GM23338 (cell line): ENCODE measurements at regions not wholly inside any gene's neighbourhood (a gene's known extent, or its start where the extent isn't known, plus 50 kb on each side); places are given as distances from the start of the nearest gene placed in this dataset.

Experiments used
- ATAC-seq: fragments of 200-7000 bp; cut with Tn5 transposase; 3 replicates; pipeline ENCODE4 v1.9.1; 2020
- DNase-seq: peaks from one replicate; pipeline ENCODE4 v3.0.0-alpha.2; 2015; ENCODE audit warnings: low spot score
- H2AFZ ChIP-seq: fragments of 200-600 bp; sonication (generic); 2 replicates; pipeline ENCODE4 v1.8.0; 2016; ENCODE audit warnings: antibody characterized with exemption, mild to moderate bottlenecking, moderate library complexity
- H3F3A ChIP-seq: fragments of 200-600 bp; sonication (generic); replicated peaks from 2 replicates; pipeline ENCODE4 v1.8.0; 2017; ENCODE audit warnings: antibody characterized with exemption, mixed run types, low read depth
- H3K27ac ChIP-seq: fragments of 200-600 bp; sonication (generic); 2 replicates; pipeline ENCODE4 v1.6.1; 2016; ENCODE audit warnings: low read depth
- H3K27me3 ChIP-seq: fragments of 200-600 bp; sonication (generic); 2 replicates; pipeline ENCODE4 v1.8.0; 2016; ENCODE audit warnings: mild to moderate bottlenecking, mixed run types, moderate library complexity; ENCODE audit not compliant: insufficient read depth
- H3K36me3 ChIP-seq: fragments of 200-600 bp; sonication (generic); 2 replicates; pipeline ENCODE4 v1.8.0; 2016; ENCODE audit warnings: mild to moderate bottlenecking; ENCODE audit not compliant: insufficient read depth
- H3K4me1 ChIP-seq: fragments of 200-600 bp; sonication (generic); 2 replicates; pipeline ENCODE4 v1.8.0; 2016; ENCODE audit warnings: mild to moderate bottlenecking, moderate library complexity; ENCODE audit not compliant: insufficient read depth
- H3K4me2 ChIP-seq: fragments of 200-600 bp; sonication (generic); 2 replicates; pipeline ENCODE4 v1.7.1; 2017; ENCODE audit warnings: mixed run types
- H3K4me3 ChIP-seq: fragments of 200-600 bp; sonication (generic); 2 replicates; pipeline ENCODE4 v1.6.1; 2016; ENCODE audit warnings: mixed run types
- H3K79me2 ChIP-seq: fragments of 200-600 bp; sonication (generic); replicated peaks from 2 replicates; pipeline ENCODE4 v1.8.0; 2017; ENCODE audit warnings: mild to moderate bottlenecking; ENCODE audit not compliant: insufficient read depth
- H3K9me2 ChIP-seq: fragments of 200-600 bp; sonication (generic); 2 replicates; pipeline ENCODE4 v1.8.0; 2017; ENCODE audit not compliant: insufficient read depth
- H4K20me1 ChIP-seq: fragments of 200-600 bp; sonication (generic); replicated peaks from 2 replicates; pipeline ENCODE4 v1.8.0; 2017; ENCODE audit warnings: mild to moderate bottlenecking; ENCODE audit not compliant: insufficient read depth
- H3K27ac Mint-ChIP-seq: 2 replicates; pipeline ENCODE4 v1.8.0; 2020; ENCODE audit warnings: inconsistent platforms, mild to moderate bottlenecking, moderate library complexity, mixed read lengths
- H3K27me3 Mint-ChIP-seq: 3 replicates; pipeline ENCODE4 v1.8.0; 2022; ENCODE audit warnings: low read depth, mild to moderate bottlenecking, moderate library complexity, mixed read lengths, inconsistent platforms; ENCODE audit not compliant: insufficient read depth, poor library complexity
- H3K36me3 Mint-ChIP-seq: 3 replicates; pipeline ENCODE4 v1.8.0; 2021; ENCODE audit warnings: low read depth, mild to moderate bottlenecking, inconsistent platforms, moderate library complexity, mixed read lengths
- H3K4me1 Mint-ChIP-seq: 3 replicates; pipeline ENCODE4 v1.8.0; 2020; ENCODE audit warnings: mild to moderate bottlenecking, inconsistent platforms, mixed read lengths
- H3K4me3 Mint-ChIP-seq: 3 replicates; pipeline ENCODE4 v1.8.0; 2021; ENCODE audit warnings: moderate library complexity, mild to moderate bottlenecking, inconsistent platforms, mixed read lengths
- H3K9me3 Mint-ChIP-seq: 3 replicates; pipeline ENCODE4 v1.8.0; 2020; ENCODE audit warnings: moderate library complexity, mild to moderate bottlenecking, inconsistent platforms, mixed read lengths
- EZH2 ChIP-seq: fragments of 200-600 bp; sonication (generic); IDR thresholded peaks from one replicate; pipeline ENCODE4 v1.8.0; 2017; ENCODE audit warnings: antibody characterized with exemption, mild to moderate bottlenecking, low read depth; ENCODE audit not compliant: unreplicated experiment
- EZH2phosphoT487 ChIP-seq: fragments of 200-600 bp; sonication (generic); IDR thresholded peaks from one replicate; pipeline ENCODE4 v1.8.1; 2018; ENCODE audit warnings: antibody characterized with exemption; ENCODE audit not compliant: unreplicated experiment
- NANOG ChIP-seq: IDR thresholded peaks from 2 replicates; pipeline ENCODE4 v1.6.1; 2016; ENCODE audit warnings: antibody characterized with exemption, borderline replicate concordance
- POLR2AphosphoS5 ChIP-seq: IDR thresholded peaks from 2 replicates; pipeline ENCODE4 v1.6.1; 2016; ENCODE audit warnings: antibody characterized with exemption, low read depth
- TF ChIP-seq, protein P1 (sequence below), 2 experiments: fragments of 200-600 bp in 1 of 2; sonication (generic) in 1 of 2; conservative IDR thresholded peaks; 2 replicates each; pipeline versions ENCODE4 v1.5.1 to v1.6.1; 2016 to 2017; ENCODE audit warnings: antibody characterized with exemption in 2 of 2, low read depth in 2 of 2, mild to moderate bottlenecking in 2 of 2, moderate library complexity in 1 of 2
- TF ChIP-seq, protein P2 (sequence below): IDR thresholded peaks from 2 replicates; pipeline ENCODE4 v1.6.1; 2016; ENCODE audit warnings: antibody characterized with exemption
- TF ChIP-seq, protein P3 (sequence below): fragments of 250-450 bp; sonication (Bioruptor Pico); IDR thresholded peaks from 2 replicates; pipeline ENCODE4 v1.5.0; 2020; ENCODE audit warnings: mild to moderate bottlenecking, moderate library complexity

DNA sequence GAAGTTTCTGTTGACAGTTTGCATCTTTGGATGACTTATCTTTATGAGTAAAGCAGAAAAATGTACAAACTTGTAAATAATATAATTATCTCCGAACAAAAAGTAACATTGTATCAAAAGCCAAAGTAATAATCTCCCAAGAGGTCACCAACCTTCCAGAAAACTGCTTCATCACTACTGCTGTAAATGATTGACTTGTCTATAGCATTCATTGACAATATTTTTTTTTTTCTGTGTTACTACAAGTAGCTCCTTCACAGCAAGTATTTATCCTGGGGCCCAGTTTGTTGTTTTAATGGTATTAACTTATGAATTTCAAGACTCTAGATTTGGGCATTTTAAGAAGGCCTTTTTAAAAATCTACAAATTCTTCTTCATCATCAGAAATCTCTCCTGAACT lies 242.4 kb downstream of the KLF12 start:
- Histone ChIP-seq H3K4me1 (peaks cover 39% of the 10 kb centered on the region), H3K27me3 (no peaks in the 10 kb centered on the region), H3K27ac (no peak overlapping the region), H3K4me3 (no peak overlapping the region), H3K9me2 (no peaks in the 10 kb centered on the region), H2AFZ (no peak overlapping the region), H3F3A (no peaks in the 10 kb centered on the region), H3K79me2 (no peaks in the 10 kb centered on the region), H3K36me3 (no peaks in the 10 kb centered on the region), H4K20me1 (no peaks in the 10 kb centered on the region), H3K4me2 (no peak overlapping the region)
- Mint-ChIP-seq H3K4me1 (peaks cover 35% of the 10 kb centered on the region), H3K4me3 (no peak overlapping the region), H3K27me3 (no peaks in the 10 kb centered on the region), H3K9me3 (no peaks in the 10 kb centered on the region), H3K27ac (peak overlapping the region; percentile 35; the same call in 1 of the 2 replicates), H3K36me3 (no peaks in the 10 kb centered on the region; the same call in 2 of the 3 replicates)
- ATAC-seq (no peak), DNase-seq (no peak)
- TF ChIP-seq, protein P1, sequence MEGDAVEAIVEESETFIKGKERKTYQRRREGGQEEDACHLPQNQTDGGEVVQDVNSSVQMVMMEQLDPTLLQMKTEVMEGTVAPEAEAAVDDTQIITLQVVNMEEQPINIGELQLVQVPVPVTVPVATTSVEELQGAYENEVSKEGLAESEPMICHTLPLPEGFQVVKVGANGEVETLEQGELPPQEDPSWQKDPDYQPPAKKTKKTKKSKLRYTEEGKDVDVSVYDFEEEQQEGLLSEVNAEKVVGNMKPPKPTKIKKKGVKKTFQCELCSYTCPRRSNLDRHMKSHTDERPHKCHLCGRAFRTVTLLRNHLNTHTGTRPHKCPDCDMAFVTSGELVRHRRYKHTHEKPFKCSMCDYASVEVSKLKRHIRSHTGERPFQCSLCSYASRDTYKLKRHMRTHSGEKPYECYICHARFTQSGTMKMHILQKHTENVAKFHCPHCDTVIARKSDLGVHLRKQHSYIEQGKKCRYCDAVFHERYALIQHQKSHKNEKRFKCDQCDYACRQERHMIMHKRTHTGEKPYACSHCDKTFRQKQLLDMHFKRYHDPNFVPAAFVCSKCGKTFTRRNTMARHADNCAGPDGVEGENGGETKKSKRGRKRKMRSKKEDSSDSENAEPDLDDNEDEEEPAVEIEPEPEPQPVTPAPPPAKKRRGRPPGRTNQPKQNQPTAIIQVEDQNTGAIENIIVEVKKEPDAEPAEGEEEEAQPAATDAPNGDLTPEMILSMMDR (conservative IDR thresholded peaks at IDR 0.05; ENCODE audit: low read depth in 2 of 2), result no peak
- TF ChIP-seq NANOG, result no peak
- no peak for TF ChIP-seq EZH2
- TF ChIP-seq EZH2phosphoT487, result no peak
- TF ChIP-seq POLR2AphosphoS5, result no peak

DNA sequence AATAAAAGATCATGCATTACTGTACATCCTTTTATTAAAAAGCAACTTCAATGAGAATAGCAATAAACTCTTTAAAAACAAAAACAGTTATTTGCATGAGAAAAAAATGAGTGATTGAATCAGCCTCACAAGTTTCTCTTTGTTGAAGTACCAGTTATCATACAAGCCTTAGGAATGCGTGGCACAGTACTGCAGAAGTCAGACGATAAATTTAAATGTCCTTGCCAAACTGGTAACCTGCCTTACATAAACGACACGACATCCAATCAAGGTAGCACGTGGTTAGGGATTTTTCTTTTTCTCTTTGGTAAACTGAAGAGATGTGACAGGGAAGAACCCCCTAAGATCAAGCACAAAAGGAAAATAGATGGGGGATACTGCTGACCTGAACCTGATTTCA lies 251.0 kb downstream of the KLF12 start:
- H3K4me3 ChIP-seq, result no peak overlapping the region
- H3K36me3 ChIP-seq, result no peaks in the 10 kb centered on the region
- Mint-ChIP-seq H3K9me3 (no peaks in the 10 kb centered on the region; the same call in 2 of the 3 replicates), H3K27me3 (no peaks in the 10 kb centered on the region), H3K36me3 (no peaks in the 10 kb centered on the region; the same call in 2 of the 3 replicates), H3K4me1 (peaks cover 19% of the 10 kb centered on the region), H3K27ac (no peak overlapping the region), H3K4me3 (no peak overlapping the region)
- H3K79me2 ChIP-seq, result no peaks in the 10 kb centered on the region
- H3K27me3 ChIP-seq, result no peaks in the 10 kb centered on the region
- DNase-seq (no peak), ATAC-seq (no peak)
- no peaks in the 10 kb centered on the region for H4K20me1 ChIP-seq
- TF ChIP-seq, protein P2, sequence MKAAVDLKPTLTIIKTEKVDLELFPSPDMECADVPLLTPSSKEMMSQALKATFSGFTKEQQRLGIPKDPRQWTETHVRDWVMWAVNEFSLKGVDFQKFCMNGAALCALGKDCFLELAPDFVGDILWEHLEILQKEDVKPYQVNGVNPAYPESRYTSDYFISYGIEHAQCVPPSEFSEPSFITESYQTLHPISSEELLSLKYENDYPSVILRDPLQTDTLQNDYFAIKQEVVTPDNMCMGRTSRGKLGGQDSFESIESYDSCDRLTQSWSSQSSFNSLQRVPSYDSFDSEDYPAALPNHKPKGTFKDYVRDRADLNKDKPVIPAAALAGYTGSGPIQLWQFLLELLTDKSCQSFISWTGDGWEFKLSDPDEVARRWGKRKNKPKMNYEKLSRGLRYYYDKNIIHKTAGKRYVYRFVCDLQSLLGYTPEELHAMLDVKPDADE, result no peak
- no peak for TF ChIP-seq NANOG
- no peak overlapping the region for H3K4me2 ChIP-seq
- peaks cover 12% of the 10 kb centered on the region; the same call in 1 of the 2 replicates for H3K4me1 ChIP-seq
- no peaks in the 10 kb centered on the region for H3F3A ChIP-seq
- no peak overlapping the region for H3K27ac ChIP-seq
- no peak overlapping the region for H2AFZ ChIP-seq
- no peaks in the 10 kb centered on the region for H3K9me2 ChIP-seq

DNA sequence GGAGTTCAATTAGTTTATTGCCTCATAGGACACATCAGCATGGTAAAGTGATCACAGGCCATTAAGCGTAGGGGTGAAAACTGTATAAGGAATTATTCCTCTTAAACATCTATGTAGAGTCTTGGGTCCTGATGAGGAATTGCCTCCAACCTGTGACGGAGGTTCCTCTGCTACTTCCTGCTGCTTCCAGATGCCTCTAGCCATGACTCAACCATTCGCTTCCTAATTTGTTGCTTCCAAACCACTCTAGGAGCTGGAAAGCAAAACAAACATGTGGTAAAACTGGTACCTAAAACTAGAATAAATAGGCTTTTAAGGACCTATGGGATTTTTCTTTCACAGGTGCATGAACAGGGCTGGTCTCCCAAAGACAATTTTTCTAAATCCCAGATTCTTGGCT lies 253.8 kb downstream of the KLF12 start:
- ATAC-seq (no peak), DNase-seq (no peak)
- Mint-ChIP-seq H3K4me3 (no peak overlapping the region), H3K9me3 (peaks cover 7% of the 10 kb centered on the region; the same call in 1 of the 3 replicates), H3K27ac (no peak overlapping the region), H3K4me1 (peaks cover 19% of the 10 kb centered on the region), H3K27me3 (no peaks in the 10 kb centered on the region), H3K36me3 (no peaks in the 10 kb centered on the region; the same call in 2 of the 3 replicates)
- H3K27me3 ChIP-seq, result no peaks in the 10 kb centered on the region
- H3K9me2 ChIP-seq, result no peaks in the 10 kb centered on the region
- no peaks in the 10 kb centered on the region for H3K36me3 ChIP-seq
- peaks cover 12% of the 10 kb centered on the region; the same call in 1 of the 2 replicates for H3K4me1 ChIP-seq
- H2AFZ ChIP-seq, result no peak overlapping the region
- H3K79me2 ChIP-seq, result no peaks in the 10 kb centered on the region
- no peaks in the 10 kb centered on the region for H3F3A ChIP-seq
- no peak overlapping the region for H3K4me3 ChIP-seq
- H3K27ac ChIP-seq, result no peak overlapping the region
- H3K4me2 ChIP-seq, result no peak overlapping the region
- no peaks in the 10 kb centered on the region for H4K20me1 ChIP-seq
- TF ChIP-seq, protein P2, result no peak
- TF ChIP-seq, protein P3, sequence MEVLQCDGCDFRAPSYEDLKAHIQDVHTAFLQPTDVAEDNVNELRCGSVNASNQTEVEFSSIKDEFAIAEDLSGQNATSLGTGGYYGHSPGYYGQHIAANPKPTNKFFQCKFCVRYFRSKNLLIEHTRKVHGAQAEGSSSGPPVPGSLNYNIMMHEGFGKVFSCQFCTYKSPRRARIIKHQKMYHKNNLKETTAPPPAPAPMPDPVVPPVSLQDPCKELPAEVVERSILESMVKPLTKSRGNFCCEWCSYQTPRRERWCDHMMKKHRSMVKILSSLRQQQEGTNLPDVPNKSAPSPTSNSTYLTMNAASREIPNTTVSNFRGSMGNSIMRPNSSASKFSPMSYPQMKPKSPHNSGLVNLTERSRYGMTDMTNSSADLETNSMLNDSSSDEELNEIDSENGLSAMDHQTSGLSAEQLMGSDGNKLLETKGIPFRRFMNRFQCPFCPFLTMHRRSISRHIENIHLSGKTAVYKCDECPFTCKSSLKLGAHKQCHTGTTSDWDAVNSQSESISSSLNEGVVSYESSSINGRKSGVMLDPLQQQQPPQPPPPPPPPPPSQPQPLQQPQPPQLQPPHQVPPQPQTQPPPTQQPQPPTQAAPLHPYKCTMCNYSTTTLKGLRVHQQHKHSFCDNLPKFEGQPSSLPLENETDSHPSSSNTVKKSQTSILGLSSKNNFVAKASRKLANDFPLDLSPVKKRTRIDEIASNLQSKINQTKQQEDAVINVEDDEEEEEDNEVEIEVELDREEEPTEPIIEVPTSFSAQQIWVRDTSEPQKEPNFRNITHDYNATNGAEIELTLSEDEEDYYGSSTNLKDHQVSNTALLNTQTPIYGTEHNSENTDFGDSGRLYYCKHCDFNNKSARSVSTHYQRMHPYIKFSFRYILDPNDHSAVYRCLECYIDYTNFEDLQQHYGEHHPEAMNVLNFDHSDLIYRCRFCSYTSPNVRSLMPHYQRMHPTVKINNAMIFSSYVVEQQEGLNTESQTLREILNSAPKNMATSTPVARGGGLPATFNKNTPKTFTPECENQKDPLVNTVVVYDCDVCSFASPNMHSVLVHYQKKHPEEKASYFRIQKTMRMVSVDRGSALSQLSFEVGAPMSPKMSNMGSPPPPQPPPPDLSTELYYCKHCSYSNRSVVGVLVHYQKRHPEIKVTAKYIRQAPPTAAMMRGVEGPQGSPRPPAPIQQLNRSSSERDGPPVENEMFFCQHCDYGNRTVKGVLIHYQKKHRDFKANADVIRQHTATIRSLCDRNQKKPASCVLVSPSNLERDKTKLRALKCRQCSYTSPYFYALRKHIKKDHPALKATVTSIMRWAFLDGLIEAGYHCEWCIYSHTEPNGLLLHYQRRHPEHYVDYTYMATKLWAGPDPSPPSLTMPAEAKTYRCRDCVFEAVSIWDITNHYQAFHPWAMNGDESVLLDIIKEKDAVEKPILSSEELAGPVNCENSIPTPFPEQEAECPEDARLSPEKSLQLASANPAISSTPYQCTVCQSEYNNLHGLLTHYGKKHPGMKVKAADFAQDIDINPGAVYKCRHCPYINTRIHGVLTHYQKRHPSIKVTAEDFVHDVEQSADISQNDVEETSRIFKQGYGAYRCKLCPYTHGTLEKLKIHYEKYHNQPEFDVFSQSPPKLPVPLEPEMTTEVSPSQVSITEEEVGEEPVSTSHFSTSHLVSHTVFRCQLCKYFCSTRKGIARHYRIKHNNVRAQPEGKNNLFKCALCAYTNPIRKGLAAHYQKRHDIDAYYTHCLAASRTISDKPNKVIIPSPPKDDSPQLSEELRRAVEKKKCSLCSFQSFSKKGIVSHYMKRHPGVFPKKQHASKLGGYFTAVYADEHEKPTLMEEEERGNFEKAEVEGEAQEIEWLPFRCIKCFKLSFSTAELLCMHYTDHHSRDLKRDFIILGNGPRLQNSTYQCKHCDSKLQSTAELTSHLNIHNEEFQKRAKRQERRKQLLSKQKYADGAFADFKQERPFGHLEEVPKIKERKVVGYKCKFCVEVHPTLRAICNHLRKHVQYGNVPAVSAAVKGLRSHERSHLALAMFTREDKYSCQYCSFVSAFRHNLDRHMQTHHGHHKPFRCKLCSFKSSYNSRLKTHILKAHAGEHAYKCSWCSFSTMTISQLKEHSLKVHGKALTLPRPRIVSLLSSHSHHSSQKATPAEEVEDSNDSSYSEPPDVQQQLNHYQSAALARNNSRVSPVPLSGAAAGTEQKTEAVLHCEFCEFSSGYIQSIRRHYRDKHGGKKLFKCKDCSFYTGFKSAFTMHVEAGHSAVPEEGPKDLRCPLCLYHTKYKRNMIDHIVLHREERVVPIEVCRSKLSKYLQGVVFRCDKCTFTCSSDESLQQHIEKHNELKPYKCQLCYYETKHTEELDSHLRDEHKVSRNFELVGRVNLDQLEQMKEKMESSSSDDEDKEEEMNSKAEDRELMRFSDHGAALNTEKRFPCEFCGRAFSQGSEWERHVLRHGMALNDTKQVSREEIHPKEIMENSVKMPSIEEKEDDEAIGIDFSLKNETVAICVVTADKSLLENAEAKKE (CRISPR knock-in tag), result peak; percentile 22; the same call in 1 of the 2 replicates
